GM12875 (cell line): ENCODE measurements at regions not wholly inside any gene's neighbourhood (a gene's known extent, or its start where the extent isn't known, plus 50 kb on each side); places are given as distances from the start of the nearest gene placed in this dataset.

ENCODE experiments used
- H3K4me3 ChIP-seq: one replicate; pipeline ENCODE4 v1.5.1; 2011; ENCODE audit warnings: low read depth, low read length, control low read depth
- CTCF ChIP-seq: IDR thresholded peaks from 2 replicates; pipeline ENCODE4 v1.5.1; 2011; ENCODE audit warnings: low read depth, mild to moderate bottlenecking, control low read depth, inconsistent platforms, low read length, moderate library complexity, borderline replicate concordance; ENCODE audit not compliant: insufficient read depth

- H3K4me3 ChIP-seq, result no peak overlapping the region
- no peak for TF ChIP-seq CTCF
Observed at GRCh38 chr5:58268268-58268667, 191.6 kb downstream of the PLK2 start.

GRCh38 chr5:58266402-58266801 lies 193.5 kb downstream of the PLK2 start:
- no peak overlapping the region for H3K4me3 ChIP-seq
- TF ChIP-seq CTCF, result no peak

GRCh38 chr5:58265246-58265930 lies 194.5 kb downstream of the PLK2 start:
- H3K4me3 ChIP-seq, result no peak overlapping the region
- no peak for TF ChIP-seq CTCF

DNA sequence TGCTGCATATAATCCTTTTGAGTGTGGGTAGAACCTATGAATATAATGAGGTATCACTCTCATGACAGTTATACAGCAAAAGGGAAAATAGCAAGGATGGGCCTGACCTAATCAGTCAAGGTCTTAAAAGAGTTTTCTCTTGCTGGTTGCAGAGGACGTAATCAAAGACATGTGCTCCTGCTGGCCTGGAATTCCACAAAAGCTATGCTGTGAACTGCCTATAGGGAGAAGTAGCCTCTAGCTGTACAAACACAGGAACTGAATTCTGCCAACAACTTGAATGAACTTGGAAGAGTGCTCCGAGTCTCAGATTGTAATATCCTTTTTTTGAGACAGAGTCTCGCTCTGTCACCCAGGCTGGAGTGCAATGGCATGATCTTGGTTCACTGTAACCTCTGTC lies 195.6 kb downstream of the PLK2 start:
- H3K4me3 ChIP-seq, result no peak overlapping the region
- no peak for TF ChIP-seq CTCF

DNA sequence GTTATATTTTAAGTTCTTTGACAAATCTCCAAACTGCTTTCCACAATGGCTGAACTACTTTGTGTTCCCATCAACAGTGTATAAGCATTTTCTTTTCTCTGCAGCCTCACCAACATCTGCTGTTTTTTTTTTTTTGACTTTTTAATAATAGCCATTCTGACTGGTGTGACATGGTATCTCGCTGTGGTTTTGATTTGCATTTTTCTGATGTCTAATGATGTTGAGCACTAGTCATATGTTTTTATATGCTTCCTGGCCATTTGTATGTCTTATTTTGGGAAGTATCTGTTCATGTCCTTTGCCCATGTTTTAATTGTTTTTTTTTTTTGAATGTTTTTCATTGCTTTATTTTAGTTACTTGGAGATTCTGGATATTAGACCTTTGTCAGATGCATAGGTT lies 196.6 kb downstream of the PLK2 start:
- H3K4me3 ChIP-seq, result no peak overlapping the region
- TF ChIP-seq CTCF, result no peak

GRCh38 chr5:58262226-58262625 lies 197.7 kb downstream of the PLK2 start:
- TF ChIP-seq CTCF, result no peak

GRCh38 chr5:58261605-58262004 lies 198.3 kb downstream of the PLK2 start:
- TF ChIP-seq CTCF, result no peak

More at GRCh38 chr5:58262226-58262625, 197.7 kb downstream of the PLK2 start:
- H3K4me3 ChIP-seq, result no peak overlapping the region

More at GRCh38 chr5:58261605-58262004, 198.3 kb downstream of the PLK2 start:
- H3K4me3 ChIP-seq, result no peak overlapping the region
